HG03064 (cell line): ENCODE measurements at regions not wholly inside any gene's neighbourhood (a gene's known extent, or its start where the extent isn't known, plus 50 kb on each side); places are given as distances from the start of the nearest gene placed in this dataset.

Source experiments
- ATAC-seq: cut with Tn5 transposase; IDR thresholded peaks from one replicate; pipeline ENCODE4 v1.9.1; 2021; ENCODE audit warnings: low read depth; ENCODE audit not compliant: unreplicated experiment

GRCh38 chr20:7585126-7585679, 355.1 kb downstream of the HAO1 start:
- ATAC-seq = no peak

DNA sequence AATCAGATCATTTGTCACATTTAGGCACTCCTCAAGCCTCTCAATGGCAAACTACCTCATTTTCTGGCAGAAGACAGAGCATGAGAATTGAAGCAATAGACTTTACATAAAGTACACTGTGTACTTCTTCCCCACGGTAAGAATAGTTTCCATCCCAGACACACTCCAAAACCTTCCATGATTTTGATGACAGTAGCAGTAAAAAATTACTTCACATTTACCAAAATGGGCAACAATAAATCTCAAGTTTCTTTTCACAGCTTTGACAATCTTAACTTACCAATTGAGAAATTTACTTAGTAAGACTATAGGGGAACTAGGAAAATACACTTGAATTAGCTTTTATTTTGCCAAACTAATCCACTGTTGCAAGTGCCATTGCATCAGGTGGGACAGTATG, 353.8 kb downstream of the HAO1 start:
- no peak for ATAC-seq

DNA sequence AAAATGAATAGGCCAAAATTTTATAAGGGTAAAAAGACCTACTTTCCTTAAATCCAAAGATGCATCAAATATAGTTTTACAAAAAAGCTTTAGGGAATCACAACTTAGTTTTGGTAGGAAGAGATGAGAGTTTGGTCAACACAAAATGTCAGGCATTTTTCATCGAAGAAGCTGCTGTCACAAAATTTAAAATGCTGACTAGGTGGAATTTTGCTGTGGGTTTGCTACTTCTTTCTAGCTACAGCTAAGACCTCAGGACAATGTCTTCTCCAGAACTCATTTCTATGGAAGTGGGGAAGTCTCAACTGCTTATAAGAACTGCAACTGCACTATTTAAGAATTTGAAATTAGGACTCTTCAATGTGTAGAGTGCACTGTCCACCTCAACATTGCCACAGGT, 351.1 kb downstream of the HAO1 start:
- no peak for ATAC-seq

GRCh38 chr20:7596541-7596940, 343.7 kb downstream of the HAO1 start:
- ATAC-seq = no peak

DNA sequence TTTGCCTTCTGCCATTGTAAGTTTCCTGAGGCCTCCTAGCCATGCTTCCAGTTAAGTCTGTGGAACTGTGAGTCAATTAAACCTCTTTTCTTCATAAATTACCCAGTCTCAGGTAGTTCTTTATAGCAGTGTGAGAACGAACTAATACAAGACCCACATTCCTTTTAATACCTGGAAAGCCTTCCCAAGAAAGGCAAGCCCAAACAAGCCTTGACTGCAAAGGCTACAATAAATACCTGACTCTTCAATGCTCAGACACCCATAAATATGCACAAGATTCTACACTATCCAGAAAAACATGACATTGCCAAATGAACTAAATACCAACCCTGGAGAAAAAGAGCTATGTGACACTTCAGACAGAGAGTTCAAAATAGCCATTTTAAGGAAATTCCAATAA, 338.8 kb downstream of the HAO1 start:
- no peak for ATAC-seq

DNA sequence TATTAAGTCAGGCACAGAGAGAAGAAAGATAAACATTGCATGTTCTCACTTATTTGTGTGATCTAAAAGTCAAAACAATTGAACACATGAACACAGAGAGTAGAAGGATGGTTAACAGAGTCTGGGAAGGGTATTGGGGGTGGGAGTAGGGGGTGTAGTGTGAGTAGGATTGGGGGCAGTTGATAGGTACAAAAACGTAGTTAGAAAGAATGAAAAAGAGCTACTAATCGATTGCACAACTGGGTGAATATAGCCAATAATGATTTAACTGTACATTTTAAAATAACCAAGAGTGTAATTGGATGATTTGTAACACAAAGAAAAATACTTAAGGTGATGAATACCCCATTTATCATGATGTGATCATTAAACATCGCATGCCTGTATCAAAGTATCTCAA, 333.3 kb downstream of the HAO1 start:
- ATAC-seq = no peak

DNA sequence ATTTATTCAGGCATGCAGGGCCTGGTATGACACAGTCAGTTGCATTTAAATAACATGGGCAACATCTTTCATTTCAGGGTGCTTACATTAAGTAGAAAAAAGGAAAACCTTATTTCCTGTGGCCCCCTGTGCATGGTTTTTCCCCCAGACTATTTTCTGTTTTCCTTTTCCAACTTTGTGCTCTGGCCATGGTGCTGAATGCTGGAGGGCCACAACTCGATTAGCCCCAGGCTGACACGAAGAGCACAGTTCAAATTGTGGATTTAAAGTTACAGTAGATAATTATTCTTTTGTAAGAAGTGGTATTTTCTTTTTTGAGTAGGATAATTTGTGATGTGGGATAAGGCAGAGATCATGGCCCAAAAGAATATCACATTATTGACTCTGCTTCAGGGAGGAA, 332.0 kb downstream of the HAO1 start:
- no peak for ATAC-seq

GRCh38 chr20:7609251-7609650, 331.0 kb downstream of the HAO1 start:
- ATAC-seq = no peak

DNA sequence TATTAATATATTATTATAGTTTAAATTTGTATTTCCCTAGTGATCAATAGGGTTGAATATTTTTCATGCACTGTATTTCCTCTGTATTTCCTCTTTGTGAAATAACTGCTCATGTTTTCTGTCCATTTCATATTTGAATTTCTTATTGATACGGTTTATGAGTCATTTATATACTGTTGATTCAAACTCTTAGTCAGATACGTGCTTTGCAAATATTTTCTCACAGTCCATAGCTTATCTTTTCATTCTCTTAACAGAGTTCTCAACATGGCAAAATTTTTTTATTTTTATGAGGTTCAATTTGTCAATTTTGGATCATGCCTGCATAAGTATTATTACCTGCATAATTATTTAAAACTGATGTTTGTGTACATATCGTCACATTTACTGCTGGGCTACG, 329.6 kb downstream of the HAO1 start:
- no peak for ATAC-seq

- ATAC-seq = no peak
These were observed 322.5 kb downstream of the HAO1 start for GRCh38 chr20:7617797-7618196.

GRCh38 chr20:7622399-7622961, 317.8 kb downstream of the HAO1 start:
- no peak for ATAC-seq

GRCh38 chr20:7624886-7625285, 315.4 kb downstream of the HAO1 start:
- ATAC-seq = no peak

DNA sequence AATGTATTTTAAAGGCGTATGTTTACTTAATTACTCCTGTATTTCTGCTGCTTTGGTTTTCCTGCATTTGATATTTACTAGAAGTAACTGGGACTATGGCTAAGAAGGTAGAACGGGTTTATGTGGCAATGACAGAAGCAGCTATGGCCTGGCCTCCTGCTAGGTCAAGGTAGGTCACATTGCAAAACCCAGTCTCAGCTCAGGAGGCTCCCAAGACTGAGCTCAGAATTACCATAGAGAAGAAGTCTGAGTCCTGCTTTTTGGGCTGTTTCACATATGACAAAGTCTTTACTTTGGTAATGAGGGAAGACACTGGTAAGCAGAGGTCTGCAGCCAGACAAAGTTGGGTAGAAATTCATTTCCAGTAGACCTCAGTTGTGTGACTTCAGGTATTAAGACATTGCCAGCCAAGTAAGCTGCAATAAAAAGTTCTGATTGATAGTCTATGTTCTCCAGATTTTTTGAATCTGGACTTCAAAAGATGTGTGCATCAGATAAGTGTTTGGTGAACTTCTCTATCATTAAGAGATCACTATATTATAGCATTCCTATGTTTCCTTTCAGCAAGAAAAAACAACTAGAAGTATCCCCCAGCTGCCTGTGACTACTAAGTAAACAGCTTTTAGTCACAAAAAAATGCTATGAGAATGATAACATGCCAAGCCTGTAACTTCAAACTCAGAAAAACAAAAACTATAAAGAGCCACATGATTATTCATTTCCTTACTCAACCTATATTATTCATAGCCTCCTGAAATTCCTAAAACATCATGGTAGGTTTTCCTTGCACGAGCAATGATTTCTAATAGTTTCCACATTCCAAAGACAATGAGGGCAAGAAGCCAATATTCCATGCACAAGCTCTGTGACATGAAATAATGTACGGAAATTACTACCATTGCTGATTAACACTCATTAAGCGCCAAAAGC, 312.3 kb downstream of the HAO1 start:
- no peak for ATAC-seq

GRCh38 chr20:7629880-7630279, 310.4 kb downstream of the HAO1 start:
- no peak for ATAC-seq

- no peak for ATAC-seq
These were observed 303.1 kb downstream of the HAO1 start for GRCh38 chr20:7637184-7637583.

- no peak for ATAC-seq
These were observed 290.0 kb downstream of the HAO1 start for GRCh38 chr20:7650086-7650879.

DNA sequence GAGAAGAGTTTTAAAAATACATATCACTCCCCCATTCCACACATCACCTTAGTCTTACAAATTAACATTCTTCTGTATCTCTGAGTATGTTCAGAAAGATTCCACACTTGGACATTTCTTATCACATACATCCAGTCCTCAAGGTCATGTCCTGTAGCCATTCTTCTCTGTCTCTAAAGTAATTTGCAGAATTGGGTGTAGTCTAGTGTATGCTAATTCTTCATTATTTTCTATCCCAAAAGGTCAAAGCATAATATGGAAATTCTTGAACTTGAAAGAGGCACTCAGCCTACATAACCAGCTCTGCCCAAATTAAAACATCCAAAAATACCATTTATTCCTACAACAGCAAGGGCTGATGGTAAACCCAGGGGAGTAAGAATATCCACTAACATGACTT, 286.0 kb downstream of the HAO1 start:
- no peak for ATAC-seq

DNA sequence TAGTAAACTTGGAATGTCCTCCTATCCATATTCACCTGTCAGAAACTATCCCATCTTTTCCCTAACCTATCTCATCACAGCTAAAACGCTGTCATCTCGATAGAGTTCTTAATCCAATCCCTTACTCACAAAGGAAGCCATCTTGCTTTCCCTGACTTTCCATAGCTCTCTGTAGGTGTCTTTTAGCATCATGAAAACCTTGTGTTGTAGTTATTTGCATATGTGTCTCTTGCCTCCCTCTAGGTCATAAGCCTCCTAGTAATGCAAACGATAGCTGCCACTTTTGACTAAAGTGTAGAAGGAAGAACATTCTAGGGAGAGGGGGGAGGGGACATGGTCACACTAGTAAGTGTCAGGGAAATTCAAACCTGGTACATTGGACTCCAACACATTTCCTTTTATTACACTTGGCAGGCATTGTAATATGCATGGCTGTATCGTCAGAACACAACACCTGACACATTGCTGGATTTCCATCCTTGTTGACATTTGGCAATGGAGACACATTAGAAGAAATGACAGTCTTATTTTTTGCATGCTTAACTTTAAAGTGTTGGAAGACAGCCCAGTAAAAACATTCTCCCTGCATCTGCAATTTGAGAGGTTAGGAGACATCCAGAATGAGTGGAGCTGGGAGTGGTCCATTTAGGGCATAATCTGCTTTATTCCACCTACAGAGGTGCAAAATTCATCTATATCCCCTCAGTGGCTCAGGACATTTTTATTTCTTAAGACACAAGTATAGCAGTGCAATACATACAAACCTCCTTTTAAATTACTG, 283.4 kb downstream of the HAO1 start:
- no peak for ATAC-seq

DNA sequence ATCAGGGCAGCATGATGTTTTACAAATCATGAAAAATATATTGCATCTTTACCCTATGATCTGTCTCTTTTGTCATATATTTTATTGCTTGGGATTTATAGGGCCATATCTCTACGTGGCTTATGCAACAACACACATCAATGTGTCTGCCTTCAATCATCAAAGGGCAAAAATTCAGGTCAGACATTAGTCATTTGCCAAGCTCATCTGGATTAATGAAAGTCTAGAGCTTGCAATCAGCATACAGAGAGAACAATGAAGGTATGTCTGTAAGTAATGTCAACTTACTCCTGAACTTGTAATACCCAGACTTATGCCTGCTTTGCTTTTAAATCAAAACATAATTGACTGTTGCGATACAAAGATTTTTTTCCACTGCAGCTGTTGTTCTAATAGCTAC, 282.7 kb downstream of the HAO1 start:
- ATAC-seq = no peak

DNA sequence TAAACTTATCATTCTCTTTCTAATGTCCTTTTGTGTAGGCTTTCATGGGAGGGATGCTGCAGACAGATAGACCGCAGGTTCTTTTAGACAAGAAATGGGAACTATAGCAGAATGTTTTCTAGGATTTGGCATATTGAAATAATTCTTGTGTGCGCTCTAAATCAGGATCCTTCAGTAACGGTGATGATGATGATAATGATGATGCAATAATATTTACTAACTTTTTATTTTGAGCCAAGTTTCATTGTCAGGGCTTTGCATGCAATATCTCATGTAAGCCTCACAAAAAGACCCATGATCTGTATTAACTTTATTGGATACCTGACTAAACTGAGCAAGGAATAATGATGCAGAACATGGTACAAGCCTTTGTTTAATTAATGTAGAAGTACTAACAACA, 280.1 kb downstream of the HAO1 start:
- ATAC-seq = no peak
